DND-41 (cell line): ENCODE measurements at regions not wholly inside any gene's neighbourhood (a gene's known extent, or its start where the extent isn't known, plus 50 kb on each side); places are given as distances from the start of the nearest gene placed in this dataset.

Experiments used
- ATAC-seq: fragments of 200-7000 bp; cut with Tn5 transposase; 3 replicates; pipeline ENCODE4 v1.9.1; 2021; ENCODE audit warnings: low read depth; ENCODE audit not compliant: insufficient read depth
- DNase-seq: peaks from one replicate; pipeline ENCODE4 v3.0.0-alpha.2; 2020
- H2AFZ ChIP-seq: 2 replicates; pipeline ENCODE4 v1.6.0; 2012; ENCODE audit warnings: low read depth, low read length
- H3K27ac ChIP-seq: 2 replicates; pipeline ENCODE4 v1.5.1; 2012; ENCODE audit warnings: low read length, inconsistent platforms
- H3K27me3 ChIP-seq: fragments of 200-600 bp; sonication (generic); 2 replicates; pipeline ENCODE4 v1.6.0; 2012; ENCODE audit warnings: low read length, mild to moderate bottlenecking, inconsistent platforms; ENCODE audit not compliant: insufficient read depth, poor library complexity
- H3K36me3 ChIP-seq: 2 replicates; pipeline ENCODE4 v1.5.1; 2012; ENCODE audit warnings: low read length, inconsistent platforms; ENCODE audit not compliant: insufficient read depth
- H3K4me1 ChIP-seq: 2 replicates; pipeline ENCODE4 v1.5.1; 2012; ENCODE audit warnings: mild to moderate bottlenecking, low read length; ENCODE audit not compliant: insufficient read depth
- H3K4me2 ChIP-seq: 2 replicates; pipeline ENCODE4 v1.6.0; 2012; ENCODE audit warnings: mild to moderate bottlenecking, moderate library complexity, low read length, inconsistent platforms; ENCODE audit not compliant: insufficient read depth
- H3K4me3 ChIP-seq, 2 experiments: fragments of 200-600 bp in 1 of 2; shearing (Covaris generic) in 1 of 2; 2 replicates each; pipeline ENCODE4 v1.5.1; 2012 to 2016; ENCODE audit warnings: inconsistent platforms in 2 of 2, low read length in 2 of 2, mild to moderate bottlenecking in 2 of 2, low read depth in 1 of 2, moderate library complexity in 1 of 2
- H3K79me2 ChIP-seq: 2 replicates; pipeline ENCODE4 v1.6.0; 2012; ENCODE audit warnings: low read length, inconsistent platforms; ENCODE audit not compliant: insufficient read depth
- H3K9ac ChIP-seq: 2 replicates; pipeline ENCODE4 v1.6.0; 2012; ENCODE audit warnings: low read depth, mild to moderate bottlenecking, inconsistent platforms, low read length, moderate library complexity
- H3K9me3 ChIP-seq: 2 replicates; pipeline ENCODE4 v1.5.1; 2012; ENCODE audit warnings: low read length, moderate library complexity, mild to moderate bottlenecking, inconsistent platforms; ENCODE audit not compliant: insufficient read depth, severe bottlenecking
- H4K20me1 ChIP-seq: 2 replicates; pipeline ENCODE4 v1.6.0; 2012; ENCODE audit warnings: low read length; ENCODE audit not compliant: insufficient read depth
- CTCF ChIP-seq: IDR thresholded peaks from 2 replicates; pipeline ENCODE4 v1.5.1; 2012; ENCODE audit warnings: borderline replicate concordance, low read length, moderate library complexity, mild to moderate bottlenecking; ENCODE audit not compliant: poor library complexity, severe bottlenecking; ENCODE audit errors: extremely low read depth
- EZH2 ChIP-seq: IDR thresholded peaks from 3 replicates; pipeline ENCODE4 v1.6.1; 2012; ENCODE audit warnings: borderline replicate concordance, low read depth, mild to moderate bottlenecking, moderate library complexity, low read length, inconsistent platforms; ENCODE audit not compliant: severe bottlenecking

- no peak for ATAC-seq
- Histone ChIP-seq H3K4me2 (no peak overlapping the region), H2AFZ (no peak overlapping the region)
Observed at GRCh38 chr2:228681426-228681825, 499.9 kb upstream of the SPHKAP start.

GRCh38 chr2:228678110-228678509 is 496.6 kb upstream of the SPHKAP start:
- no peak for DNase-seq
- no peak overlapping the region for H3K27ac ChIP-seq
- ATAC-seq: no peak
- no peaks in the 10 kb centered on the region for H3K36me3 ChIP-seq
- H3K4me1 ChIP-seq: no peaks in the 10 kb centered on the region
- H3K4me2 ChIP-seq: no peak overlapping the region
- TF ChIP-seq CTCF (no peak), EZH2 (no peak)
- no peak overlapping the region for H3K4me3 ChIP-seq
- no peaks in the 10 kb centered on the region for H3K27me3 ChIP-seq
- no peaks in the 10 kb centered on the region for H3K9me3 ChIP-seq
- H3K79me2 ChIP-seq: no peaks in the 10 kb centered on the region
- H2AFZ ChIP-seq: no peak overlapping the region
- no peaks in the 10 kb centered on the region for H4K20me1 ChIP-seq
- no peak overlapping the region for H3K9ac ChIP-seq

More at GRCh38 chr2:228681426-228681825, 499.9 kb upstream of the SPHKAP start:
- H3K4me1 ChIP-seq: no peaks in the 10 kb centered on the region
- H3K27ac ChIP-seq: no peak overlapping the region
- TF ChIP-seq CTCF (peak; percentile 15), EZH2 (no peak)
- no peaks in the 10 kb centered on the region for H3K27me3 ChIP-seq
- no peak overlapping the region for H3K4me3 ChIP-seq
- DNase-seq: no peak
- no peaks in the 10 kb centered on the region for H3K36me3 ChIP-seq
- H3K9me3 ChIP-seq: no peaks in the 10 kb centered on the region
- no peaks in the 10 kb centered on the region for H3K79me2 ChIP-seq
- H3K9ac ChIP-seq: no peak overlapping the region
- H4K20me1 ChIP-seq: no peaks in the 10 kb centered on the region

- ATAC-seq (no peak), DNase-seq (no peak)
- Histone ChIP-seq H4K20me1 (no peaks in the 10 kb centered on the region), H3K27ac (no peak overlapping the region), H2AFZ (no peak overlapping the region), H3K9me3 (no peaks in the 10 kb centered on the region), H3K27me3 (no peaks in the 10 kb centered on the region), H3K36me3 (no peaks in the 10 kb centered on the region), H3K4me2 (no peak overlapping the region), H3K9ac (no peak overlapping the region), H3K79me2 (no peaks in the 10 kb centered on the region), H3K4me1 (no peaks in the 10 kb centered on the region), H3K4me3 (no peak overlapping the region)
- no peak for TF ChIP-seq EZH2
- TF ChIP-seq CTCF: no peak
Observed at GRCh38 chr2:228675646-228676045, 494.2 kb upstream of the SPHKAP start.

- no peaks in the 10 kb centered on the region for H3K9me3 ChIP-seq
Observed at GRCh38 chr2:228675091-228675490, 493.6 kb upstream of the SPHKAP start.

More at GRCh38 chr2:228675091-228675490, 493.6 kb upstream of the SPHKAP start:
- Histone ChIP-seq H3K9ac (no peak overlapping the region), H3K4me1 (no peaks in the 10 kb centered on the region), H4K20me1 (no peaks in the 10 kb centered on the region), H3K4me3 (no peak overlapping the region), H3K4me2 (no peak overlapping the region), H3K27me3 (no peaks in the 10 kb centered on the region), H2AFZ (no peak overlapping the region), H3K27ac (no peak overlapping the region), H3K36me3 (no peaks in the 10 kb centered on the region), H3K79me2 (no peaks in the 10 kb centered on the region)
- no peak for ATAC-seq
- DNase-seq: no peak
- TF ChIP-seq EZH2 (no peak), CTCF (no peak)
